Esophagus muscularis mucosa (tissue), 4 donors: ENCODE measurements at regions not wholly inside any gene's neighbourhood (a gene's known extent, or its start where the extent isn't known, plus 50 kb on each side); places are given as distances from the start of the nearest gene placed in this dataset.

Experiments
- DNase-seq: peaks from one replicate; pipeline ENCODE4 v3.0.0-alpha.2; 2017; ENCODE audit errors: extremely low spot score
- H3K27ac ChIP-seq, 4 donors: fragments of 200-600 bp; sonication (generic); replicated peaks in 1 of 4; 1 replicate in 3 of 4; 2 replicates in 1 of 4; pipeline ENCODE4 v1.5.1; 2016 to 2019; ENCODE audit warnings: mild to moderate bottlenecking in 1 of 4
- H3K27me3 ChIP-seq, 4 donors: fragments of 200-600 bp; sonication (generic); one replicate each; pipeline versions ENCODE4 v1.5.1 to v1.6.0; 2016 to 2019
- H3K36me3 ChIP-seq, 4 donors: fragments of 200-600 bp; sonication (generic); one replicate each; pipeline ENCODE4 v1.5.1; 2016 to 2019
- H3K4me1 ChIP-seq, 4 donors: fragments of 200-600 bp; sonication (generic); one replicate each; pipeline ENCODE4 v1.5.1; 2016 to 2019
- H3K4me3 ChIP-seq, 4 donors: fragments of 200-600 bp; sonication (generic); 1 replicate in 2 of 4; 2 replicates in 2 of 4; pipeline ENCODE4 v1.5.1; 2016 to 2019; ENCODE audit warnings: mild to moderate bottlenecking in 4 of 4, moderate library complexity in 1 of 4
- H3K9me3 ChIP-seq, 4 donors: fragments of 200-600 bp; sonication (generic); 1 replicate in 3 of 4; 2 replicates in 1 of 4; pipeline ENCODE4 v1.5.1; 2016 to 2019
- CTCF ChIP-seq, 3 experiments: fragments of 200-600 bp in 2 of 3; fragments of 450-650 bp in 1 of 3; sonication (generic) in 2 of 3; IDR thresholded peaks; one replicate each; pipeline ENCODE4 v1.5.1; 2017 to 2019; ENCODE audit warnings: antibody characterized with exemption in 3 of 3, mild to moderate bottlenecking in 2 of 3, moderate library complexity in 1 of 3
- EP300 ChIP-seq: sonication (generic); formaldehyde crosslinking; IDR thresholded peaks from one replicate; pipeline ENCODE4 v1.6.1; 2017; ENCODE audit warnings: antibody characterized with exemption
- POLR2A ChIP-seq: fragments of 450-650 bp; IDR thresholded peaks from one replicate; pipeline ENCODE4 v1.6.1; 2017; ENCODE audit warnings: antibody characterized with exemption, moderate library complexity, mild to moderate bottlenecking, low read depth
- POLR2AphosphoS5 ChIP-seq, 2 donors: sonication (generic); formaldehyde crosslinking; IDR thresholded peaks; one replicate each; pipeline ENCODE4 v1.6.1; 2017; ENCODE audit warnings: antibody characterized with exemption in 2 of 2
- WGBS: methylation state at CpG from one replicate; pipeline ENCODE4 v1.1.5; 2018; 5-methylcytosine and 5-hydroxymethylcytosine counted together
- intact Hi-C: fragments of 100-400 bp; cut with DNase I; formaldehyde crosslinking; loops from one replicate; pipeline ENCODE4 v1.15.1; 2023

- no peaks in the 10 kb centered on the region for H3K4me1 ChIP-seq
- intact Hi-C loops = no loop called here
- DNase-seq = no peak
- no peaks in the 10 kb centered on the region for H3K9me3 ChIP-seq
- no peak overlapping the region for H3K4me3 ChIP-seq
- H3K27me3 ChIP-seq = no peaks in the 10 kb centered on the region
- no peak overlapping the region for H3K27ac ChIP-seq
- 97% methylated on average over 18 of the region's 18 CpGs for WGBS
- no peaks in the 10 kb centered on the region for H3K36me3 ChIP-seq
- TF ChIP-seq EP300 (no peak), CTCF (IDR thresholded peaks at IDR 0.05) (no peak), POLR2AphosphoS5 (IDR thresholded peaks at IDR 0.05) (no peak), POLR2A (no peak)
Measured at GRCh38 chr5:105392710-105393149, 1830.1 kb upstream of the NUDT12 start.

GRCh38 chr5:105392122-105392709 is 1829.6 kb upstream of the NUDT12 start:
- Histone ChIP-seq H3K27me3 (no peaks in the 10 kb centered on the region), H3K36me3 (no peaks in the 10 kb centered on the region), H3K4me3 (no peak overlapping the region), H3K4me1 (no peaks in the 10 kb centered on the region), H3K27ac (no peak overlapping the region), H3K9me3 (no peaks in the 10 kb centered on the region)
- 94% methylated on average over 13 of the region's 20 CpGs for WGBS
- DNase-seq = no peak
- intact Hi-C loops = no loop called here
- no peak for TF ChIP-seq CTCF (IDR thresholded peaks at IDR 0.05)
- TF ChIP-seq POLR2A = no peak
- TF ChIP-seq EP300 = no peak
- TF ChIP-seq POLR2AphosphoS5 (IDR thresholded peaks at IDR 0.05) = no peak

- H3K27me3 ChIP-seq = no peaks in the 10 kb centered on the region
- no peaks in the 10 kb centered on the region for H3K36me3 ChIP-seq
- TF ChIP-seq POLR2AphosphoS5 (IDR thresholded peaks at IDR 0.05) = no peak
- TF ChIP-seq EP300 = no peak
- TF ChIP-seq POLR2A = no peak
- TF ChIP-seq CTCF (IDR thresholded peaks at IDR 0.05) = no peak
- 100% methylated on average over 1 of the region's 1 CpG for WGBS
- H3K9me3 ChIP-seq = no peaks in the 10 kb centered on the region
- H3K4me3 ChIP-seq = no peak overlapping the region
- no peak for DNase-seq
- no peak overlapping the region for H3K27ac ChIP-seq
- intact Hi-C loops = no loop called here
- no peaks in the 10 kb centered on the region for H3K4me1 ChIP-seq
Measured at GRCh38 chr5:105380126-105380525, 1817.5 kb upstream of the NUDT12 start.

- no peak for TF ChIP-seq EP300
- TF ChIP-seq POLR2AphosphoS5 (IDR thresholded peaks at IDR 0.05) = no peak
- no peak for TF ChIP-seq POLR2A
- TF ChIP-seq CTCF (IDR thresholded peaks at IDR 0.05) = no peak
- Histone ChIP-seq H3K27me3 (no peaks in the 10 kb centered on the region), H3K9me3 (no peaks in the 10 kb centered on the region), H3K4me1 (no peaks in the 10 kb centered on the region), H3K36me3 (no peaks in the 10 kb centered on the region), H3K4me3 (no peak overlapping the region), H3K27ac (no peak overlapping the region)
- intact Hi-C loops = no loop called here
- WGBS = 47% methylated on average over 2 of the region's 2 CpGs
- DNase-seq = no peak
Measured at GRCh38 chr5:105371169-105371568, 1808.6 kb upstream of the NUDT12 start.

- Histone ChIP-seq H3K4me1 (no peaks in the 10 kb centered on the region), H3K9me3 (no peaks in the 10 kb centered on the region), H3K4me3 (no peak overlapping the region), H3K27ac (no peak overlapping the region), H3K36me3 (no peaks in the 10 kb centered on the region), H3K27me3 (no peaks in the 10 kb centered on the region)
- no peak for TF ChIP-seq EP300
- no peak for TF ChIP-seq CTCF (IDR thresholded peaks at IDR 0.05)
- DNase-seq = no peak
- intact Hi-C loops = no loop called here
- WGBS = 85% methylated on average over 5 of the region's 5 CpGs
Measured at GRCh38 chr5:105350486-105351140, 1788.0 kb upstream of the NUDT12 start.
